Activated effector memory CD4-positive, alpha-beta T cell treated with anti-CD3 and anti-CD28 coated beads, Interleukin-2, amount 50 U/mL, for 16 hours (primary cell): ENCODE measurements at regions not wholly inside any gene's neighbourhood (a gene's known extent, or its start where the extent isn't known, plus 50 kb on each side); places are given as distances from the start of the nearest gene placed in this dataset.
"Not testable (repeated sequence)": the region's sequence is repeated elsewhere in the genome, so short reads cannot be mapped to it uniquely, and the experiment has no call there.

ENCODE experiments used
- DNase-seq: peaks from one replicate; pipeline ENCODE4 v3.0.0-alpha.2; 2020

DNA sequence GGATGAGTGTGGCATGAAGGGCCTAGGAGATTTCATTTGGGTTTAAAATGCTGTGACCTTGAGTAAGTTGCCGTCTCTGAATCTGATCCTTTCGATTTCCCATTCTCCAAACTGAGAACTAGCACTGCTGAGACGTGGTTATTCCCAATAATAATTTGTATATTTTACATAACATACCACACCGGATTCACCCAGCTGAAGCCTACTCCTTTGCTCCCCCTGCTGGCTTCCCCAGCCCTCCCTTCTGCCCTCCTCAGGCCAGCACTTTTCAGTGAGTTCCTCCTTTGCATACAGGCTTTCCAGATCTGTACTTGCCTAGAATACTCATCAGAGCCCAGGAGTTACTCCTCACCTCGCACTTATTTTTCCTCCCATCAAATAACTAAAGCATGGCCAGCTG lies 255.1 kb downstream of the OR4F29 start:
- not testable (repeated sequence) for DNase-seq

DNA sequence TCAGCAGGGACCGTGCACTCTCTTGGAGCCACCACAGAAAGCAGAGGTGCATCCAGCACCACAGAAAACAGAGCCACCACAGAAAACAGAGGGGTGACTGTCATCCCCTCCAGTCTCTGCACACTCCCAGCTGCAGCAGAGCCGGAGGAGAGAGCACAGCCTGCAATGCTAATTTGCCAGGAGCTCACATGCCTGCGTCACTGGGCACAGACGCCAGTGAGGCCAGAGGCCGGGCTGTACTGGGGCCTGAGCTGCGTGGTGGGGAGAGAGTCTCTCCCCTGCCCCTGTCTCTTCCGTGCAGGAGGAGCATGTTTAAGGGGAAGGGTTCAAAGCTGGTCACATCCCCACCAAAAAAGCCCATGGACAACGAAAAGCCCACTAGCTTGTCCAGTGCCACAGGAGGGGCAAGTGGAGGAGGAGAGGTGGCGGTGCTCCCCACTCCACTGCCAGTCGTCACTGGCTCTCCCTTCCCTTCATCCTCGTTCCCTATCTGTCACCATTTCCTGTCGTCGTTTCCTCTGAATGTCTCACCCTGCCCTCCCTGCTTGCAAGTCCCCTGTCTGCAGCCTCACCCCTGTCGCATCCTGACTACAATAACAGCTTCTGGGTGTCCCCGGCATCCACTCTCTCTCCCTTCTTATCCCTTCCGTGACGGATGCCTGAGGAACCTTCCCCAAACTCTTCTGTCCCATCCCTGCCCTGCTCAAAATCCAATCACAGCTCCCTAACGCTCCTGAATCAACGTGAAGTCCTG lies 260.0 kb downstream of the OR4F29 start:
- DNase-seq: peak; percentile 64

DNA sequence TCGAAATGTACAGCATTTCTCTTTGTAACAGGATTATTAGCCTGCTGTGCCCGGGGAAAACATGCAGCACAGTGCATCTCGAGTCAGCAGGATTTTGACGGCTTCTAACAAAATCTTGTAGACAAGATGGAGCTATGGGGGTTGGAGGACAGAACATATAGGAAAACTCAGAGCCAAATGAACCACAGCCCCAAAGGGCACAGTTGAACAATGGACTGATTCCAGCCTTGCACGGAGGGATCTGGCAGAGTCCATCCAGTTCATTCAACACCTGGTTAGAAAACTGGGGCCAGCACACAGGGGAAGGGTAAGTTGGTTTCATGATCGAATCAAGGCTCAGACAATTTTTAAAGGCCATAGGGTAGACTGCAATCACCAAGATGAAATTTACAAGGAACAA lies 260.8 kb downstream of the OR4F29 start:
- not testable (repeated sequence) for DNase-seq

DNA sequence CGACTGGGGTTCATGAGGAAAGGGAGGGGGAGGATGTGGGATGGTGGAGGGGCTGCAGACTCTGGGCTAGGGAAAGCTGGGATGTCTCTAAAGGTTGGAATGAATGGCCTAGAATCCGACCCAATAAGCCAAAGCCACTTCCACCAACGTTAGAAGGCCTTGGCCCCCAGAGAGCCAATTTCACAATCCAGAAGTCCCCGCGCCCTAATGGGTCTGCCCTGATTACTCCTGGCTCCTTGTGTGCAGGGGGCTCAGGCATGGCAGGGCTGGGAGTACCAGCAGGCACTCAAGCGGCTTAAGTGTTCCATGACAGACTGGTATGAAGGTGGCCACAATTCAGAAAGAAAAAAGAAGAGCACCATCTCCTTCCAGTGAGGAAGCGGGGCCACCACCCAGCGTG lies 261.6 kb downstream of the OR4F29 start:
- DNase-seq: not testable (repeated sequence)

DNA sequence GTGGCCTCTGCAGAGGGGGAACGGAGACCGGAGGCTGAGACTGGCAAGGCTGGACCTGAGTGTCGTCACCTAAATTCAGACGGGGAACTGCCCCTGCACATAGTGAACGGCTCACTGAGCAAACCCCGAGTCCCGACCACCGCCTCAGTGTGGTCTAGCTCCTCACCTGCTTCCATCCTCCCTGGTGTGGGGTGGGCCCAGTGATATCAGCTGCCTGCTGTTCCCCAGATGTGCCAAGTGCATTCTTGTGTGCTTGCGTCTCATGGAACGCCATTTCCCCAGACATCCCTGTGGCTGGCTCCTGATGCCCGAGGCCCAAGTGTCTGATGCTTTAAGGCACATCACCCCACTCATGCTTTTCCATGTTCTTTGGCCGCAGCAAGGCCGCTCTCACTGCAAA lies 262.2 kb downstream of the OR4F29 start:
- DNase-seq: peak; percentile 50

DNA sequence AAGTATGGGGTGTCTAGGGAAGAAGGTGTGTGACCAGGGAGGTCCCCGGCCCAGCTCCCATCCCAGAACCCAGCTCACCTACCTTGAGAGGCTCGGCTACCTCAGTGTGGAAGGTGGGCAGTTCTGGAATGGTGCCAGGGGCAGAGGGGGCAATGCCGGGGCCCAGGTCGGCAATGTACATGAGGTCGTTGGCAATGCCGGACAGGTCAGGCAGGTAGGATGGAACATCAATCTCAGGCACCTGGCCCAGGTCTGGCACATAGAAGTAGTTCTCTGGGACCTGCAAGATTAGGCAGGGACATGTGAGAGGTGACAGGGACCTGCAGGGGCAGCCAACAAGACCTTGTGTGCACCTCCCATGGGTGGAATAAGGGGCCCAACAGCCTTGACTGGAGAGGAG lies 264.2 kb downstream of the OR4F29 start:
- DNase-seq: peak; percentile 59

DNA sequence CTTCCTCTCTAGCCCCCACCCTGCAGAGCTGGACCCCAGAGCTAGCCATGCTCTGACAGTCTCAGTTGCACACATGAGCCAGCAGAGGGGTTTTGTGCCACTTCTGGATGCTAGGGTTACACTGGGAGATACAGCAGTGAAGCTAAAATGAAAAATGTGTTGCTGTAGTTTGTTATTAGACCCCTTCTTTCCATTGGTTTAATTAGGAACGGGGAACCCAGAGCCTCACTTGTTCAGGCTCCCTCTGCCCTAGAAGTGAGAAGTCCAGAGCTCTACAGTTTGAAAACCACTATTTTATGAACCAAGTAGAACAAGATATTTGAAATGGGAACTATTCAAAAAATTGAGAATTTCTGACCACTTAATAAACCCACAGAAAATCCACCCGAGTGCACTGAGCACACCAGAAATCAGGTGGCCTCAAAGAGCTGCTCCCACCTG lies 264.8 kb downstream of the OR4F29 start:
- DNase-seq: peak; percentile 51

DNA sequence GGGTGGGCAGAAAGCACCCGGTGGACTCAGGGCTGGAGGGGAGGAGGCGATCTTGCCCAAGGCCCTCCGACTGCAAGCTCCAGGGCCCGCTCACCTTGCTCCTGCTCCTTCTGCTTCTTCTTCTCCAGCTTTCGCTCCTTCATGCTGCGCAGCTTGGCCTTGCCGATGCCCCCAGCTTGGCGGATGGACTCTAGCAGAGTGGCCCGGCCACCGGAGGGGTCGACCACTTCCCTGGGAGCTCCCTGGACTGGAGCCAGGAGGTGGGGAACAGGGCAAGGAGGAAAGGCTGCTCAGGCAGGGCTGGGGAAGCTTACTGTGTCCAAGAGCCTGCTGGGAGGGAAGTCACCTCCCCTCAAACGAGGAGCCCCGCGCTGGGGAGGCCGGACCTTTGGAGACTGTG lies 265.3 kb downstream of the OR4F29 start:
- DNase-seq: not testable (repeated sequence)

DNA sequence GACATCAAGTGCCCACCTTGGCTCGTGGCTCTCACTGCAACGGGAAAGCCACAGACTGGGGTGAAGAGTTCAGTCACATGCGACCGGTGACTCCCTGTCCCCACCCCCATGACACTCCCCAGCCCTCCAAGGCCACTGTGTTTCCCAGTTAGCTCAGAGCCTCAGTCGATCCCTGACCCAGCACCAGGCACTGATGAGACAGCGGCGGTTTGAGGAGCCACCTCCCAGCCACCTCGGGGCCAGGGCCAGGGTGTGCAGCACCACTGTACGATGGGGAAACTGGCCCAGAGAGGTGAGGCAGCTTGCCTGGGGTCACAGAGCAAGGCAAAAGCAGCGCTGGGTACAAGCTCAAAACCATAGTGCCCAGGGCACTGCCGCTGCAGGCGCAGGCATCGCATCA lies 266.0 kb downstream of the OR4F29 start:
- DNase-seq: peak; percentile 55

DNA sequence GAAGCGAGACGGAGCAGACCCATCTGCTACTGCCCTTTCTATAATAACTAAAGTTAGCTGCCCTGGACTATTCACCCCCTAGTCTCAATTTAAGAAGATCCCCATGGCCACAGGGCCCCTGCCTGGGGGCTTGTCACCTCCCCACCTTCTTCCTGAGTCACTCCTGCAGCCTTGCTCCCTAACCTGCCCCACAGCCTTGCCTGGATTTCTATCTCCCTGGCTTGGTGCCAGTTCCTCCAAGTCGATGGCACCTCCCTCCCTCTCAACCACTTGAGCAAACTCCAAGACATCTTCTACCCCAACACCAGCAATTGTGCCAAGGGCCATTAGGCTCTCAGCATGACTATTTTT lies 267.2 kb downstream of the OR4F29 start:
- DNase-seq: peak; percentile 57

DNA sequence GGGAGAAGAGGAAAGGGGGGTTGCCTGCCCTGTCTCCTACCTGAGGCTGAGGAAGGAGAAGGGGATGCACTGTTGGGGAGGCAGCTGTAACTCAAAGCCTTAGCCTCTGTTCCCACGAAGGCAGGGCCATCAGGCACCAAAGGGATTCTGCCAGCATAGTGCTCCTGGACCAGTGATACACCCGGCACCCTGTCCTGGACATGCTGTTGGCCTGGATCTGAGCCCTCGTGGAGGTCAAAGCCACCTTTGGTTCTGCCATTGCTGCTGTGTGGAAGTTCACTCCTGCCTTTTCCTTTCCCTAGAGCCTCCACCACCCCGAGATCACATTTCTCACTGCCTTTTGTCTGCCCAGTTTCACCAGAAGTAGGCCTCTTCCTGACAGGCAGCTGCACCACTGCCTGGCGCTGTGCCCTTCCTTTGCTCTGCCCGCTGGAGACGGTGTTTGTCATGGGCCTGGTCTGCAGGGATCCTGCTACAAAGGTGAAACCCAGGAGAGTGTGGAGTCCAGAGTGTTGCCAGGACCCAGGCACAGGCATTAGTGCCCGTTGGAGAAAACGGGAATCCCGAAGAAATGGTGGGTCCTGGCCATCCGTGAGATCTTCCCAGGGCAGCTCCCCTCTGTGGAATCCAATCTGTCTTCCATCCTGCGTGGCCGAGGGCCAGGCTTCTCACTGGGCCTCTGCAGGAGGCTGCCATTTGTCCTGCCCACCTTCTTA lies 267.7 kb downstream of the OR4F29 start:
- peak; percentile 57 for DNase-seq

DNA sequence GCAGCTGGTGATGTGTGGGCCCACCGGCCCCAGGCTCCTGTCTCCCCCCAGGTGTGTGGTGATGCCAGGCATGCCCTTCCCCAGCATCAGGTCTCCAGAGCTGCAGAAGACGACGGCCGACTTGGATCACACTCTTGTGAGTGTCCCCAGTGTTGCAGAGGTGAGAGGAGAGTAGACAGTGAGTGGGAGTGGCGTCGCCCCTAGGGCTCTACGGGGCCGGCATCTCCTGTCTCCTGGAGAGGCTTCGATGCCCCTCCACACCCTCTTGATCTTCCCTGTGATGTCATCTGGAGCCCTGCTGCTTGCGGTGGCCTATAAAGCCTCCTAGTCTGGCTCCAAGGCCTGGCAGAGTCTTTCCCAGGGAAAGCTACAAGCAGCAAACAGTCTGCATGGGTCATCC lies 268.4 kb downstream of the OR4F29 start:
- peak; percentile 41 for DNase-seq

DNA sequence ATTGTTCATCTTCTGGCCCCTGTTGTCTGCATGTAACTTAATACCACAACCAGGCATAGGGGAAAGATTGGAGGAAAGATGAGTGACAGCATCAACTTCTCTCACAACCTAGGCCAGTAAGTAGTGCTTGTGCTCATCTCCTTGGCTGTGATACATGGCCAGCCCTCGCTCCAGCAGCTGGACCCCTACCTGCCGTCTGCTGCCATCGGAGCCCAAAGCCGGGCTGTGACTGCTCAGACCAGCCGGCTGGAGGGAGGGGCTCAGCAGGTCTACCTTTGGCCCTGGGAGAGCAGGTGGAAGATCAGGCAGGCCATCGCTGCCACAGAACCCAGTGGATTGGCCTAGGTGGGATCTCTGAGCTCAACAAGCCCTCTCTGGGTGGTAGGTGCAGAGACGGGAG lies 268.8 kb downstream of the OR4F29 start:
- DNase-seq: peak; percentile 33

DNA sequence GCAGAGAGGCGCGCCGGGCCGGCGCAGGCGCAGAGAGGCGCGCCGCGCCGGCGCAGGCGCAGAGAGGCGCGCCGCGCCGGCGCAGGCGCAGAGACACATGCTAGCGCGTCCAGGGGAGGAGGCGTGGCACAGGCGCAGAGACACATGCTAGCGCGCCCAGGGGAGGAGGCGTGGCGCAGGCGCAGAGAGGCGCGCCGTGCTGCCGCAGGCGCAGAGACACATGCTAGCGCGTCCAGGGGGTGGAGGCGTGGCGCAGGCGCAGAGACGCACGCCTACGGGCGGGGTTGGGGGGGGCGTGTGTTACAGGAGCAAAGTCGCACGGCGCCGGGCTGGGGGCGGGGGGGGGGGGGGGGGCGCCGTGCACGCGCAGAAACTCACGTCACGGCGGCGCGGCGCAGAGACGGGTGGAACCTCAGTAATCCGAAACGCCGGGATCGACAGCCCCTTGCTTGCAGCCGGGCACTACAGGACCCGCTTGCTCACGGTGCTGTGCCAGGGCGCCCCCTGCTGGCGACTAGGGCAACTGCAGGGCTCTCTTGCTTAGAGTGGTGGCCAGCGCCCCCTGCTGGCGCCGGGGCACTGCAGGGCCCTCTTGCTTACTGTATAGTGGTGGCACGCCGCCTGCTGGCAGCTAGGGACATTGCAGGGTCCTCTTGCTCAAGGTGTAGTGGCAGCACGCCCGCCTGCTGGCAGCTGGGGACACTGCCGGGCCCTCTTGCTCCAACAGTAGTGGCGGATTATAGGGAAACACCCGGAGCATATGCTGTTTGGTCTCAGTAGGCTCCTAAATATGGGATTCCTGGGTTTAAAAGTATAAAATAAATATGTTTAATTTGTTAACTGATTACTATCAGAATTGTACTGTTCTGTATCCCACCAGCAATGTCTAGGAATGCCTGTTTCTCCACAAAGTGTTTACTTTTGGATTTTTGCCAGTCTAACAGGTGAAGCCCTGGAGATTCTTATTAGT lies 269.9 kb downstream of the OR4F29 start:
- DNase-seq: peak; percentile 83

DNA sequence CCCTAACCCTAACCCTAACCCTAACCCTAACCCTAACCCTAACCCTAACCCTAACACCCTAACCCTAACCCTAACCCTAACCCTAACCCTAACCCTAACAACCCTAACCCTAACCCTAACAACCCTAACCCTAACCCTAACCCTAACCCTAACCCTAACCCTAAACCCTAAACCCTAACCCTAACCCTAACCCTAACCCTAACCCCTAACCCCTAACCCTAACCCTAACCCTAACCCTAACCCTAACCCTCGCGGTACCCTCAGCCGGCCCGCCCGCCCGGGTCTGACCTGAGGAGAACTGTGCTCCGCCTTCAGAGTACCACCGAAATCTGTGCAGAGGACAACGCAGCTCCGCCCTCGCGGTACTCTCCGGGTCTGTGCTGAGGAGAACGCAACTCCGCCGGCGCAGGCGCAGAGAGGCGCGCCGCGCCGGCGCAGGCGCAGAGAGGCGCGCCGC lies 270.7 kb downstream of the OR4F29 start:
- DNase-seq: peak; percentile 65

DNA sequence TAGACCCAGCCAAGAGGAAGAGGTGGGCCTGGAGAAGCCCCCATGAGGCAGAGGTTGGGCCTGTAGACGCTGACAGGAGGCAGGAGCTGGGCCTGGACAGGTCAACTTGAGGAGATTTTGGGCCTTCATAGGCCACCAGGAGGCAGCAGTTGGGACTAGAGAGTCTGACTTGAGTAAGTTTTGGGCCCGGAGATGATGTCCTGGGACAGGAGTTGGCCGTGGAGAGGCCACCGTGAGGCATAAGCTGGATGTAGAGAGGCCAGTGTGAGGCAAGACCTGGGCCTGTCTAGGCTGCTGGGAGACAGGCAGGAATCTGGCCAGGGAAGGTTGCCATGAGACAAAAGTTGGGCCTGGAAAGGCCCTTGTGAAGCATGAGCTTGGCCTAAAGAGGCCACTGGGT lies 312.6 kb downstream of the OR4F29 start:
- not testable (repeated sequence) for DNase-seq

DNA sequence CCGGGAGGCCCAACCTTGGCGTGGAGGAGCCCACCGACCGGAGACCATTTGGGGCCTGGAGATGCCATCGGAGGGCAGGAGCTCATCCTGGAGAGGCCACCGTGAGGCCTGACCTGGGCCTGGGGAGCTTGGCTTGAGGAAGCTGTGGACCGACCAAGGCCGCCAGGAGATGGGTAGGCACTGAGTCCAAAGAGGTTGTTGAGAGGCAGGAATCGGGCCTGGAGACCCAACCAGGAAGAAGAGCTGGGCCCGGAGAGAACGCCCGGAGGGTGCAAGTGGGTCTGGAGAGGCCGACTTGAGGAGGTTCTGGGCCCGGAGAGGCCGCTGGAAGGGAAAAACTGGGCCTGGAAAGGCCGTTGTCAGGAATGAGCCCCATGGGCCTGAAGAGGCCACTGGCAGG lies 313.8 kb downstream of the OR4F29 start:
- DNase-seq: peak; percentile 12

DNA sequence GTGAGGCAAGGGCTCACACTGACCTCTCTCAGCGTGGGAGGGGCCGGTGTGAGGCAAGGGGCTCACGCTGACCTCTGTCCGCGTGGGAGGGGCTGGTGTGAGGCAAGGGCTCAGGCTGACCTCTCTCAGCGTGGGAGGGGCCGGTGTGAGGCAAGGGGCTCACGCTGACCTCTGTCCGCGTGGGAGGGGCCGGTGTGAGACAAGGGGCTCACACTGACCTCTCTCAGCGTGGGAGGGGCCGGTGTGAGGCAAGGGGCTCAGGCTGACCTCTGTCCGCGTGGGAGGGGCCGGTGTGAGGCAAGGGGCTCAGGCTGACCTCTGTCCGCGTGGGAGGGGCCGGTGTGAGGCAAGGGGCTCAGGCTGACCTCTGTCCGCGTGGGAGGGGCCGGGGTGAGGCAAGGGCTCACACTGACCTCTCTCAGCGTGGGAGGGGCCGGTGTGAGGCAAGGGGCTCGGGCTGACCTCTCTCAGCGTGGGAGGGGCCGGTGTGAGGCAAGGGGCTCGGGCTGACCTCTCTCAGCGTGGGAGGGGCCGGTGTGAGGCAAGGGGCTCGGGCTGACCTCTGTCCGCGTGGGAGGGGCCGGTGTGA lies 315.0 kb downstream of the OR4F29 start:
- not testable (repeated sequence) for DNase-seq

DNA sequence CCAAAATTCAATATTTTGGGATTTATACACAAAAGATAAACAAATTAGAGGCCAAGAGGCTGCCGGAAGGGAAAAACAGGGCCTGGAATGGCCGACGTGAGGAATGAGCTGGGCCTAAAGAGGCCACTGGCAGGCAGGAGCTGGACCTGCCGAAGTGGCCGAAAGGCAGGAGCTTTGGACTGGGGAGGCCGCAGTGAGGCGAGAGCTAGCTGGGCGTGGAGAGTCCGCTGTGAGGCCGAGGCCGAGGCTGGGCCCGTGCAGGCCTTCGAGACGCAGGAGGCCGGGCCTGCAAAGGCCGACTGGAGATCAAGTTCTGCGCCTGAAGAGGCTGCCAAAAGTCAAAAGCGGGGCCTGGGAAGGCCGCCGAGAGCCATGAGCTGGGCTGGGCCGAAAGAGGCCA lies 316.5 kb downstream of the OR4F29 start:
- peak; percentile 17 for DNase-seq

DNA sequence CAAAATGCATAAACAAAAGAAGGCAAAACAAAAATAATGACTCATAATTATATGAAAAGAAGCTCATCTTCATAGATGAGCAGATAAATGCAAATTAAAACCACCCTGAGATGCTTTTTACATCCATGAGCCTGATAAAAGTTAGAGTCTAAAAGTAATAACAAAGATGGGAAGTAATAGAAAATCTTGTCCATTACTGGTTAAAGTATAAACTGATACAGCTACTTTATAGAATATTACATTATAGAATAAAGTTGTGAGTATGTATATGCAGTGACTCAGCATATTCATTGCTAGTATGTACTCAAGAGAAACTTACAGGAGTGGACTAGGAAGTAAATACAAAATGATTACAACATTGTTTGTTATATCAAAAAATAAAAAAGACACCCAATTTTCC lies 333.0 kb downstream of the OR4F29 start:
- not testable (repeated sequence) for DNase-seq

DNA sequence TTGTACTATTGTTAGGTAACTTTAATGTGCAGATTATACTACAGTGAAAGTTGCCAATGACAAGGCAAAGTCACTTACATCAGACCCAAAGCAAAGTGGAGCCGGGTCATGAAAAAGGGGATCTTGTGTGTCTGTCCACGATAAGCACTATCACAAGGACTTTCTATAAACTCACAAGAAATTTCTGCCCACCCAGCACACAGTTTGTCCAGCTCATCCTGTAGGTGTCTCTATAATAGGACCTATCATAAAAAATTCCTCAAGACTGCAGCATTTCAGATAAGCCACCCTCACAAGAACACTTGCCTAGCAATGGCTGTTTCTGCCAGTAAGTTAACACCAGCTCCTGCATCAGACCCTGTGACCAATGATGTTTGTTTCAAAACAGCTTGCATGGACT lies 335.9 kb downstream of the OR4F29 start:
- DNase-seq: not testable (repeated sequence)

DNA sequence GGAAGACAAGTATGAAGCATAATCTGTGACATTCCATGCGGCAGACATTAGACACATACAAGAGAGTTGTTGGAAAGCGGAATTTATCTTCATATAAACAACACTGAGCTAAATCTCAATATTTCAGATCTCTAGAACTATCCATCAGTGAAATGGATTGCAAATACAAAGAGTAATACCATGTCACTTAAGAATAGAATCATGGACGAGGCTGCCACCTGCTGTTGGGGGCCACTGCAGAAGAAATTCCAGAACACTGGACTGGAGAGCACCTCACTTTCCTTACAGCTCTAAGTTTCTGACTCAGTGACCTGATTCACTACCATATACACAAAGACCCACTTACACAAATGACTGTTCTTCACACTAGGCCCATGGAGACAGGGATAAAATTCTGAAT lies 346.7 kb downstream of the OR4F29 start:
- not testable (repeated sequence) for DNase-seq

DNA sequence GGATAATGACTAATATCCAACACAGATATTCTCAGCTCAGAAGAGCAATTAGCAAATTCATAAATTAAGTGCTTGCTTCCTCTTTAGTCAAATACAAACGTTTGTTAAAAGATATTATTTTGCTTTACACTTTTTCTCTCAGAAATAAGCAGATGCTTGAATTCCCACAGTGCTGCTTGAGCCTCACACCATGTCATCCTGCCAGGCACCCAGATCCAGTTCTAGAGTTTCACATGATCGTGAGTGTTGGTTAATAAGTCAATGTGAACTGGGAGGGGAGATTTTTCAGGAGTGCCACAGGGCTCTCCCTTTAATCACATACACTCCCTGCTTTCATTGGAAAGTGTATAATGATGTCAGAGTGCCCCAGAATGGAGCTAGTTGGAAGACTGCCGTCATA lies 352.0 kb downstream of the OR4F29 start:
- not testable (repeated sequence) for DNase-seq
